ENCODE measurements at regions not wholly inside any gene's neighbourhood (a gene's known extent, or its start where the extent isn't known, plus 50 kb on each side); places are given as distances from the start of the nearest gene placed in this dataset.

- TF ChIP-seq, protein P1, sequence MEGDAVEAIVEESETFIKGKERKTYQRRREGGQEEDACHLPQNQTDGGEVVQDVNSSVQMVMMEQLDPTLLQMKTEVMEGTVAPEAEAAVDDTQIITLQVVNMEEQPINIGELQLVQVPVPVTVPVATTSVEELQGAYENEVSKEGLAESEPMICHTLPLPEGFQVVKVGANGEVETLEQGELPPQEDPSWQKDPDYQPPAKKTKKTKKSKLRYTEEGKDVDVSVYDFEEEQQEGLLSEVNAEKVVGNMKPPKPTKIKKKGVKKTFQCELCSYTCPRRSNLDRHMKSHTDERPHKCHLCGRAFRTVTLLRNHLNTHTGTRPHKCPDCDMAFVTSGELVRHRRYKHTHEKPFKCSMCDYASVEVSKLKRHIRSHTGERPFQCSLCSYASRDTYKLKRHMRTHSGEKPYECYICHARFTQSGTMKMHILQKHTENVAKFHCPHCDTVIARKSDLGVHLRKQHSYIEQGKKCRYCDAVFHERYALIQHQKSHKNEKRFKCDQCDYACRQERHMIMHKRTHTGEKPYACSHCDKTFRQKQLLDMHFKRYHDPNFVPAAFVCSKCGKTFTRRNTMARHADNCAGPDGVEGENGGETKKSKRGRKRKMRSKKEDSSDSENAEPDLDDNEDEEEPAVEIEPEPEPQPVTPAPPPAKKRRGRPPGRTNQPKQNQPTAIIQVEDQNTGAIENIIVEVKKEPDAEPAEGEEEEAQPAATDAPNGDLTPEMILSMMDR (IDR thresholded peaks at IDR 0.05; ENCODE audit: low read length), result no peak
- no peak for TF ChIP-seq EZH2 (optimal IDR thresholded peaks at IDR 0.05; ENCODE audit: low read depth, low read length)
Measured at GRCh38 chr7:68393051-68393450, 1205.2 kb upstream of the AUTS2 start.
